Natural killer cell treated with Interleukin-12 subunit alpha and Interleukin-12 subunit beta and Interleukin-15 and Interleukin-18, amount 100 ng/mL, for 72 hours (primary cell): ENCODE measurements at regions not wholly inside any gene's neighbourhood (a gene's known extent, or its start where the extent isn't known, plus 50 kb on each side); places are given as distances from the start of the nearest gene placed in this dataset.

Experiments used
- ATAC-seq, 2 donors: fragments of 150-1000 bp; cut with Tn5 transposase in 1 of 2; sonication (Bioruptor Pico), chemical (Tn5 transposase) in 1 of 2; 2 replicates each; pipeline ENCODE4 v1.10.0; 2021
- DNase-seq: peaks from one replicate; pipeline ENCODE4 v3.0.0; 2022; ENCODE audit warnings: low spot score
- H3K27ac Mint-ChIP-seq, 2 donors: 1 replicate in 1 of 2; 2 replicates in 1 of 2; pipeline ENCODE4 v1.8.0; 2022; ENCODE audit warnings: mixed read lengths in 2 of 2, mild to moderate bottlenecking in 1 of 2, moderate library complexity in 1 of 2
- H3K27me3 Mint-ChIP-seq, 2 donors: 1 replicate in 1 of 2; 2 replicates in 1 of 2; pipeline ENCODE4 v1.8.0; 2022; ENCODE audit warnings: mixed read lengths in 2 of 2
- H3K36me3 Mint-ChIP-seq: one replicate; pipeline ENCODE4 v1.8.0; 2022; ENCODE audit warnings: mixed read lengths
- H3K4me1 Mint-ChIP-seq, 2 donors: 1 replicate in 1 of 2; 2 replicates in 1 of 2; pipeline ENCODE4 v1.8.0; 2022; ENCODE audit warnings: low read depth in 2 of 2, mixed read lengths in 2 of 2, mild to moderate bottlenecking in 1 of 2
- H3K4me3 Mint-ChIP-seq: one replicate; pipeline ENCODE4 v1.8.0; 2022; ENCODE audit warnings: mixed read lengths
- H3K9me3 Mint-ChIP-seq: 2 replicates; pipeline ENCODE4 v1.8.0; 2022; ENCODE audit warnings: mixed read lengths

DNA sequence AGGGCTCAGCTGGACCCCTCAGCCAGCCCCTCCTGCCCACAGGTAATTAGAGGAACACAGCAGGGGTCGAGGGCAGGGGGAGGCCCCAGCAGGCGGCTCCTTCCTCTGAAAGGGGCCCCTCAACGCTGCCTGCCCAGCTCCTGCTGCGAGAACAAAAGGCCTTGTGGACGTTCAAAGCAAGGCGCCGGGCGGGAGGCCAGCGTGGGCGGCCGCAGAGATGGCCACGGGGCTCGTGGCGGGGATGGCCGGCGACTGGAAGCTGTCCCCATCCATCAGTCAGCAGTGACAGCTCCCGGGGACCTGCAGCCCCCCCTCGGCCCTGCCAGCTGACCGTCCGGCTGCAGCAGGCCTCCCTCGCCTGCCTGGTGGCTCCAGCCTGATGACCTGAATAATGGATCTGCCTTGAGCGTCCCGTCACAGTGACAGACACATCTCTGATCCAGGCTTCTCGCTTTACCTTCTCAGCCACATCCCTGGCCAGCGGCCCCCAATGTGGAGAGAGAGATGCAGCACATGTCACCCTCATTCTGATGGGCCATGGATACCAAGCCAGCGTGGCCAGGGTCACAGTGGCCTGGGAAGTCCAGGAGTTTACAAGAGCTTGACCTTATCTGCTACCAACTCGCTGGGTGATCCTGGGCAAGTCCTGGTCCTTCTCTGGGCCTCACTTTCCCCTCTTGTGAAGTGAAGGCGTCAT lies 159.3 kb downstream of the MN1 start:
- Mint-ChIP-seq H3K36me3 (no peaks in the 10 kb centered on the region), H3K4me1 (no peaks in the 10 kb centered on the region), H3K27ac (no peak overlapping the region), H3K27me3 (no peaks in the 10 kb centered on the region), H3K9me3 (no peaks in the 10 kb centered on the region), H3K4me3 (no peak overlapping the region)
- DNase-seq (no peak), ATAC-seq (no peak)

DNA sequence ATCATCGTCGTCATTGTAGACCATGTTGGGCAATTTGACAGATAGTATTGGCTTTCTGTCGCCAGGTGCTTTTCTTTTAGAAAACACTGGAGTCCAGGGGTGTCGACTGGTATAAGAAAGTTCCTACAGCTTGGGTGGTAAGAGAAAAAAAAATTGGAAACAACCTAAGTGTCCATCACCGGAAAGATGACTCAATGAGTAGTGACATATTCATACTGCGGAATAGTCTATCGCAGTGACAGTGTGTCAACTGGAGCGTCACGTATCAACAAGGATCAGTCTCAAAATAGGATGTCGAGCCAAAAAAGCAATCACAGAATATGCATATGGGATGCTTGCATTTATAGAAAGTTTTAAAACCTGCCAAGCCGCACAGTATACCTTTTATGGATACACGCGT lies 157.6 kb downstream of the MN1 start:
- Mint-ChIP-seq H3K27me3 (peaks cover 4 to 12% of the 10 kb centered on the region in 2 donors), H3K4me1 (no peaks in the 10 kb centered on the region), H3K4me3 (no peak overlapping the region), H3K36me3 (no peaks in the 10 kb centered on the region), H3K9me3 (no peaks in the 10 kb centered on the region), H3K27ac (no peak overlapping the region)
- DNase-seq = no peak
- ATAC-seq = no peak

DNA sequence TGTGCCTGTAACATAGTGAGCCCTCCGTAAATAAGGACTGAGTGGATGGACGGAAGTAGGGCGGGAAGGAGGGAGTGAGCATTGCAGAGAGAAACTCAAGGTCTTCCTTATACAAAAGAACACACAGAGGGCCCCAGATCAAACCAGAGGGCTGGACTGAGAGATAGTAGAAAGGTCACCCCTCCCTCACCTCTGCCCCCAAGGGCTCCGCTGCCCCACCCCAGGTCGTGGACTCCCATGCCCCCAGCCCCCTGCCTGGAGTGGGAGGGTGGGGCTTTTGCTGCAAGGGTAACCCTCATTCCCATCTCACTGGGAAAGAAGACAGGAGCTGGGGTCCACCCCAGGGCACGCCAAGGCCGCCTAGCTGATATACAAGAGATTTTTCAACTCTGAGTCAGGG lies 157.0 kb downstream of the MN1 start:
- ATAC-seq = no peak
- Mint-ChIP-seq H3K4me1 (no peaks in the 10 kb centered on the region), H3K27me3 (peaks cover 6 to 19% of the 10 kb centered on the region in 2 donors), H3K4me3 (no peak overlapping the region), H3K36me3 (no peaks in the 10 kb centered on the region), H3K9me3 (no peaks in the 10 kb centered on the region), H3K27ac (no peak overlapping the region)
- DNase-seq = no peak

DNA sequence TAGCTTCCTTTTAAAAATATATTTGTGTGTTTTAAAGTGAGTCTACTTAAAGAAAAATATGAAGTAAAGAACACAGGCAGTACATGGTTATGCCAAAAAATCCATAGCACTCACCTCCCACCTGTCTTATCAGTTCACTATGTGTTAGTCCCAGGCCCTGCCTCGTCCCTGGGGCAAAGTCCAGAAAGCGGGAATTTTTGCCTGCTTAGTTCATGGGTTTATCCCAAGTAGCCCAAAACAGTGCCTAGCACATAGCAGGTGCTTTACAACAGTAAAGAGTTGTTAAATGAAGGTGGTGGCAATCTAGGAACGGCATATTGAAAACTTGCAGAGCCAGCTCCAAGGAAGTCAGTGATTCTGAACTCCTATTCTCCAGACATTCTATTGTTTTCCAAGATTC lies 154.0 kb downstream of the MN1 start:
- no peak for ATAC-seq
- H3K36me3 Mint-ChIP-seq = no peaks in the 10 kb centered on the region
- H3K4me1 Mint-ChIP-seq = no peaks in the 10 kb centered on the region
- no peak overlapping the region for H3K4me3 Mint-ChIP-seq
- no peaks in the 10 kb centered on the region for H3K9me3 Mint-ChIP-seq
- H3K27ac Mint-ChIP-seq = no peak overlapping the region
- DNase-seq = no peak
- H3K27me3 Mint-ChIP-seq = peaks cover 6 to 27% of the 10 kb centered on the region in 2 donors

DNA sequence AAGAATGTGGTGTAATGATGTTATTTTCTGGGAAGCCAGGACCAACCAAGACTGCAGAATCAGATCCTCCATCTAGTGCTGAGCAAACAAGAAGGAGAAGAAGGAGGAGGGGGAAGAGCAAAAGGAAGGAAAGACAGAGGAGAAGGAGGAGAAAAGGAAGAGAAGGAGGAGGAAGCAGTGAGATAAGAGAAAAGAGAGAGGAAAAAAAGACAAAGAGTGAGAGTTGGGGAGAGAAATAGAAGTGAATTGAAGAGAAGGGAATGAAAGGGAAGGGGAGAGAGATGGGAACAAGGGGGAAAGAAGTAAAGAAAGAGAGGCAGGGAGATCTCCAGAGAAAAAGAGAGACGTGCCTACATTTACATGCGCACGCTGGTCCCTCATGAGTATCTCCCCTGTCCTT lies 153.5 kb downstream of the MN1 start:
- Mint-ChIP-seq H3K36me3 (no peaks in the 10 kb centered on the region), H3K27ac (no peak overlapping the region), H3K4me1 (no peaks in the 10 kb centered on the region), H3K4me3 (no peak overlapping the region), H3K9me3 (no peaks in the 10 kb centered on the region), H3K27me3 (peaks cover 6 to 27% of the 10 kb centered on the region in 2 donors)
- no peak for DNase-seq
- no peak for ATAC-seq

DNA sequence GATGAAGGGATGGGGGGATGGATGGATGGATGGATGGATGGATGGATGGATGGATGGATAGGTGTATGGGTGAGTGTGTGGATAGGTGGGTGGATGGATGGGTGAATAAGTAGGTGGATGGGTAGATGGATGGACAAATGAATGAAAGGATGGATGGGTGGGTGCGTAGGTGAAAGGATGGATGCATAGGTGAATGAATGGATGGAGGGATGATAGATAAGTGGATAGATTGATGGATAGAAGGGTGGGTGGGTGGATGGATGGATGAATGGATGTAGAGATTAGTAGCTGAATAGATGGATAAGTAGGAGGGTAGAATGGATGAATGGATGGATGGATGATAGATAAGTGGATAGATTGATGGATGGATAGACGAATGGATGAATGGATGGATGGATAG lies 152.7 kb downstream of the MN1 start:
- no peak overlapping the region for H3K27ac Mint-ChIP-seq
- H3K27me3 Mint-ChIP-seq = peaks cover 8 to 27% of the 10 kb centered on the region in 2 donors
- DNase-seq (no peak), ATAC-seq (no peak)
- no peaks in the 10 kb centered on the region for H3K4me1 Mint-ChIP-seq
- no peaks in the 10 kb centered on the region for H3K9me3 Mint-ChIP-seq
- H3K4me3 Mint-ChIP-seq = no peak overlapping the region
- H3K36me3 Mint-ChIP-seq = no peaks in the 10 kb centered on the region

DNA sequence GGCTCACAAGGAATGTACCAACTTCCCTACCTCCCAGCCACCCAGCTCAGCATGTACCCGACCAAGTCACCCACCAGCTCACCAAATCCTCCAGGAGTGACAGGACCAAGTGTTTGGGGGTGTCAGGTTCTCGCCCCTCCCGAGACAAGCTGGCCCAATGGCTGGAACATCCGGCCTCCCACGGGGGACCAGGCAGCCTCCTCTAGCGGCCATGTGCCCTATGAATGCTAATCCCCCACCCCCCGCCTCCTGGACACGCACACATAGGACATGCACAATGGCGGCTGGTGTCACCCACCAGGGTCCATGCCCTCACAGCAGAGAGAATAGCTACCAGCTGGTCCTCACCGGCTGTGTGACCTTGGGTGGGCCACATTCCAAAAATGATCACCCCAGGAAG lies 151.0 kb downstream of the MN1 start:
- Mint-ChIP-seq H3K4me1 (no peaks in the 10 kb centered on the region), H3K9me3 (no peaks in the 10 kb centered on the region), H3K27ac (no peak overlapping the region), H3K36me3 (no peaks in the 10 kb centered on the region), H3K27me3 (peaks cover 8 to 27% of the 10 kb centered on the region in 2 donors), H3K4me3 (no peak overlapping the region)
- ATAC-seq (no peak), DNase-seq (no peak)

DNA sequence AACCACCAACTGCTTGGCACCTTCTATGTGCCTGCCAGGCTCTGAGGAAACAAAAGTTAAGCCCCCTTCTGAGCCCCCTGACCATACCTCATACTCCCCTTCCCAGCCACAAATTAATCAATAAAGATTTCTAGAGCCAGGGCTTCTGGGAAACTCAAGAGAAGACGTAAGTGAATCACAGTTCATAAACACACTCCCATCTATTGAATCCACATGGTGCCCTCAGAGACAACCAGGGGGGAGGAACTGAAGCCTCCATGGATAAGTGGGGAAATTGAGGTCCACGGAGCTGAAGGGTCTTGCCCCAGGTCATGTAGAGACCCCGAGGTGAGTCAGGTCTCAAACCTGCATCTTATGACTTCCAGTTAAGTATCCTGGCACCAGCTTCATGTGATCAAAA lies 150.6 kb downstream of the MN1 start:
- no peaks in the 10 kb centered on the region for H3K4me1 Mint-ChIP-seq
- no peak for ATAC-seq
- no peak for DNase-seq
- peaks cover 12 to 27% of the 10 kb centered on the region in 2 donors for H3K27me3 Mint-ChIP-seq
- no peaks in the 10 kb centered on the region for H3K36me3 Mint-ChIP-seq
- H3K9me3 Mint-ChIP-seq = peaks cover 4% of the 10 kb centered on the region
- H3K4me3 Mint-ChIP-seq = no peak overlapping the region
- H3K27ac Mint-ChIP-seq = no peak overlapping the region

DNA sequence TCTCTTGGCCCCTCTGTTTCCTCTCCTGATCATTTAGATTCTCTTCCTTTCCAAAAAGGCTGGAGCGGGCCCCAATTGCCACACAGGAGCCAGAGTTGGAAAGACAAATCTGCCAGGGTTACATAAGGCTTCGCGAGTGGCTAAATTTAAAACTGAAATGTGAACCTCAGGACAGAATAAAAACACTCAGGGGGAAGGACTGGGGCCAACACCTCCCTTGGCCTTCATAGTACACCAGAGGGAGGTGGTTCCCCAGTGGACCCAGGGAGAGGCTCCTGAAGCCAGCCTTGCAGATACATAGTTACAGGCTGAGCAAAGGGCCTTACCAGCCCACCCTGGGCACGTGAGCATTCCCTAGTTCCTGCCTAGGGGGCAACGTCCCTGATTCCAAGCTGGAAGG lies 150.1 kb downstream of the MN1 start:
- ATAC-seq (no peak), DNase-seq (no peak)
- H3K4me1 Mint-ChIP-seq = no peaks in the 10 kb centered on the region
- H3K36me3 Mint-ChIP-seq = no peaks in the 10 kb centered on the region
- H3K27ac Mint-ChIP-seq = no peak overlapping the region
- H3K27me3 Mint-ChIP-seq = peaks cover 16 to 27% of the 10 kb centered on the region in 2 donors
- H3K4me3 Mint-ChIP-seq = no peak overlapping the region
- H3K9me3 Mint-ChIP-seq = peaks cover 8% of the 10 kb centered on the region

DNA sequence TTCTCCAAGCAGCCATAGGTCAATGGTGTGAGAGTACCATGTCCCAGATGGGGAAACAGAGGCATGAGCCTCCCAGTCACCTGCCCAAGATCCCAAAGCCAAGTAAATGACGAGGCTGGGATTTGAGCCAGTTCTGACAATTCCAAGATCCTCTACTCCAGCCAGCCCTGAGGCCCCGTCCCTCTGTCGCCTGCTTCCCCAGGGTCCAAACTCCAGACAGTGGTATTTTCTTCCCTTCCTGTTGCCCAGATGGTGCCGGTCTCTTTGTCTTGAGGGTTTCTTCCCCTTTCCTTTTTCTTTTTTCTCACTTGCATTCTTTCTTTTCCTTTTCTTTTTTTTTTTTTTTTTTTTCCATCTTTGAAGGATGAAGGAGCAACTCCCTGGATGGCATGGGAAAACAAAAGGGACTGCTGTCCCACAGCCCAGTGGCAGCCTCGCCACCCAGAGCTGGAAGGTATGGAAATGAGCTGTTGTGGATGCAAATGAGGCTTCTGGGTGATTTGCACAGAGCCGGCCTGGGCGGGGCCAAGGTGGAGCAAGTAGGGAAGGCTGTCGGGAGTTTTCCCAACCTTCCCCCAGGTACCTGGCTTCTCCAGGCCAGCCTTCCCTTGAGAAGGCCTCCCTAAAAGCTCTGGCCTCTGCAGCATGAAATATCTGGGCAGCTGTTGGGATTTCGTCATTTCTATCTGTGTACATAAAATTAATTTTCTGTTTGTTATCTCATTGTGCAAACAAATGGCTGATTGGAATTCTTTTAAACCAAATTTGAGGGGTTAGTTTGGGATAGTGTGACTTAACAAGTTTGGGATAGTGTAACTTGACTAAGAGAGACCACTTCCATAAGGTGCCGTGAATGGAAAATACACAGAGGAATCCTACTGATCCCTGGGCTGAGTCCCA lies 146.8 kb downstream of the MN1 start:
- DNase-seq (no peak), ATAC-seq (no peak)
- H3K4me3 Mint-ChIP-seq = no peak overlapping the region
- peaks cover 8% of the 10 kb centered on the region for H3K9me3 Mint-ChIP-seq
- H3K27ac Mint-ChIP-seq = no peak overlapping the region
- peaks cover 6 to 10% of the 10 kb centered on the region in 2 donors for H3K27me3 Mint-ChIP-seq
- no peaks in the 10 kb centered on the region for H3K36me3 Mint-ChIP-seq
- H3K4me1 Mint-ChIP-seq = no peaks in the 10 kb centered on the region

DNA sequence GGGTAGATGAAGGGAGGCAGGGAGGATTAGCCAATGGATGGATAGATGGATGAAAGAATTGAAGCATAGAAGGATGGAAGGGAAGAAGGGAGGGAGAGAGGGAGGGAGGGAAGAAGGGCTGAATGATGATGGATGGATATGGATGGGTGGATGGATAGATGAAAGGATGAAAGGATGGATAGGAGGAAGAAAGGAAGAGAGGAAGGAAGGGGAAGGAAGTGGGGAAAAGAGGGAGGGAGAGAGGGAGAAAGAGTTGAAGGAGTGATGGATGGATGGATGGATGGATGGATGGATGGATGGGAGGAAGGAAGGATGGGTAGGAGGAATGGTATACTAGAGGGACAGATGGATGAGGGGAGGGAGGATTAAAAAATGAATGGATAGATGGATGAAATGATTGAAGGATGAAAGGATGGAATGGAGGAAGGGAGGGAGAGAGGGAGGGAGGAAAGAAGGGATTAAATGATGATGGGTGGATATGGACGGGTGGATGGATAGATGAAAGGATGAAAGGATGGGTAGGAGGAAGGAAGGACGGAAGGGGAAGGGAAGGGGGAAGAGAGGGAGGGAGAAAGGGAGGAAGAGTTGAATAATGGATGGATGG lies 145.9 kb downstream of the MN1 start:
- Mint-ChIP-seq H3K4me1 (no peaks in the 10 kb centered on the region), H3K27me3 (peaks cover 0 to 10% of the 10 kb centered on the region in 2 donors), H3K36me3 (no peaks in the 10 kb centered on the region), H3K9me3 (peaks cover 8% of the 10 kb centered on the region), H3K27ac (no peak overlapping the region), H3K4me3 (no peak overlapping the region)
- ATAC-seq (no peak), DNase-seq (no peak)

DNA sequence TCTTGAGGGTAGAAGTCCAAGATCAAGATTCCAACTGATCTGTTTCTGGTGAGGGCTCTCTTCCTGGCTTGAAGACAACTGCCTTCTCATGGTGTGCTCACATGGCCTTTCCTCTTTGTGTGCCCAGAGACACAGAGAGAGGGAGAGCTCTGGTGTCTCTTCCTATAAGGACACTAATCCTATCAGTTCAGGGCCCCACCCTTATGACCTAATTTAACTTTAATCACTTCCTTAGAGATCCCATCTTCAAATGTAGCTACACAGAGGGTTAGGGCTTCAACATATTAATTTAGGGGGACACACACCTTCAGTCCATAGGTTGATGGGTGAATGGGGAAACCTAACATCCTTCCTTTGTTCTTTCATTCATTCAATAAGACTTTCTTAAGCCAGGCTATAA lies 144.6 kb downstream of the MN1 start:
- no peak for DNase-seq
- no peak overlapping the region for H3K4me3 Mint-ChIP-seq
- no peak overlapping the region for H3K27ac Mint-ChIP-seq
- no peaks in the 10 kb centered on the region for H3K4me1 Mint-ChIP-seq
- peaks cover 0 to 10% of the 10 kb centered on the region in 2 donors for H3K27me3 Mint-ChIP-seq
- H3K9me3 Mint-ChIP-seq = peaks cover 8% of the 10 kb centered on the region
- no peak for ATAC-seq
- no peaks in the 10 kb centered on the region for H3K36me3 Mint-ChIP-seq

DNA sequence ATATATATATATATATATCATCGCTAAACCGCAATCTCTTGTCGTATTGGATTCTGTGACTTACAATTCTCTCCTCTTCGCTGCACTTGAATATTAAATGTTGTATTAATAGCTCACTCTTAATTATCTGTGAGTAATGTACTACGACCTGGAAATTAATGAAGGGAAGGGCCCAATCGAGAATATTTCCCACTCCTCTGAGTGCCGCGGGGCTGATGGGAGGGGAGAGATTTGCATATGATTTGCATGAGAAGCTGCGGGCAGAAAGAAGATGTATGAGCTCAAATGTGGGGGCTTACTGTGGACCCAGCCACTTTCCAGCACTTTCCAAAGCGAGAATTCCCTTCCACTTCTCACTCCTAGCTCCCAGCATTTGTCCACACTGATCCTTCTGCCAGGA lies 141.2 kb downstream of the MN1 start:
- Mint-ChIP-seq H3K36me3 (no peaks in the 10 kb centered on the region), H3K27ac (no peak overlapping the region), H3K9me3 (peaks cover 8% of the 10 kb centered on the region), H3K4me3 (no peak overlapping the region), H3K4me1 (no peaks in the 10 kb centered on the region), H3K27me3 (peaks cover 14 to 15% of the 10 kb centered on the region in 2 donors)
- no peak for ATAC-seq
- no peak for DNase-seq
